Spleen (tissue), 11 donors: ENCODE measurements at regions not wholly inside any gene's neighbourhood (a gene's known extent, or its start where the extent isn't known, plus 50 kb on each side); places are given as distances from the start of the nearest gene placed in this dataset.
"Not testable (repeated sequence)": the region's sequence is repeated elsewhere in the genome, so short reads cannot be mapped to it uniquely, and the experiment has no call there.

Source experiments
- DNase-seq: peaks from one replicate; pipeline ENCODE4 v3.0.0-alpha.2; 2020
- H3K27ac ChIP-seq, 8 donors: fragments of 200-600 bp; sonication (generic) in 7 of 8; 1 replicate in 4 of 8; 2 replicates in 4 of 8; pipeline versions ENCODE4 v1.5.0 to v1.8.0; 2016 to 2021; ENCODE audit warnings: inconsistent platforms in 4 of 8, mild to moderate bottlenecking in 4 of 8, moderate library complexity in 1 of 8
- H3K27me3 ChIP-seq, 7 donors: fragments of 200-600 bp; sonication (generic) in 6 of 7; replicated peaks in 1 of 7; 1 replicate in 4 of 7; 2 replicates in 3 of 7; pipeline versions ENCODE4 v1.5.0 to v1.8.0; 2016 to 2021; ENCODE audit warnings: inconsistent platforms in 3 of 7, mild to moderate bottlenecking in 1 of 7
- H3K36me3 ChIP-seq, 6 donors: fragments of 200-600 bp; sonication (generic) in 5 of 6; 1 replicate in 4 of 6; 2 replicates in 2 of 6; pipeline versions ENCODE4 v1.5.0 to v1.8.0; 2016 to 2021; ENCODE audit warnings: inconsistent platforms in 2 of 6
- H3K4me1 ChIP-seq, 6 donors: fragments of 200-600 bp; sonication (generic) in 5 of 6; 1 replicate in 3 of 6; 2 replicates in 3 of 6; pipeline versions ENCODE4 v1.5.0 to v1.8.0; 2016 to 2021; ENCODE audit warnings: inconsistent platforms in 3 of 6
- H3K4me3 ChIP-seq, 8 donors: fragments of 200-600 bp; sonication (generic) in 7 of 8; 1 replicate in 4 of 8; 2 replicates in 4 of 8; pipeline versions ENCODE4 v1.5.0 to v1.8.0; 2016 to 2021; ENCODE audit warnings: inconsistent platforms in 4 of 8, mild to moderate bottlenecking in 4 of 8, moderate library complexity in 2 of 8
- H3K9me3 ChIP-seq, 8 donors: fragments of 200-600 bp; sonication (generic) in 7 of 8; 1 replicate in 4 of 8; 2 replicates in 4 of 8; pipeline versions ENCODE4 v1.5.0 to v1.8.0; 2016 to 2021; ENCODE audit warnings: inconsistent platforms in 4 of 8
- POLR2A ChIP-seq, 3 donors: fragments of 450-650 bp; IDR thresholded peaks; one replicate each; pipeline ENCODE4 v1.5.1; 2017; ENCODE audit warnings: antibody characterized with exemption in 3 of 3, mild to moderate bottlenecking in 1 of 3
- POLR2AphosphoS5 ChIP-seq, 3 donors: sonication (generic); formaldehyde crosslinking; IDR thresholded peaks; one replicate each; pipeline ENCODE4 v1.5.1; 2017; ENCODE audit warnings: antibody characterized with exemption in 3 of 3
- WGBS, 5 donors: extraction: QIAGEN DNeasy Blood & Tissue Kit in 3 of 5; methylation state at CpG; one replicate each; pipeline versions ENCODE4 v1.1.5 to v1.1.7; 2013 to 2018; 5-methylcytosine and 5-hydroxymethylcytosine counted together
- intact Hi-C: fragments of 100-400 bp; cut with DNase I; formaldehyde crosslinking; loops from one replicate; pipeline ENCODE4 v1.15.0; 2023; ENCODE audit warnings: low total_unique reads
- TF ChIP-seq, protein P1 (sequence below), 11 experiments: fragments of 200-600 bp in 7 of 11; fragments of 450-650 bp in 4 of 11; sonication (generic) in 4 of 11; IDR thresholded peaks in 8 of 11; conservative IDR thresholded peaks in 3 of 11; 1 replicate in 7 of 11; 2 replicates in 4 of 11; pipeline versions ENCODE4 v1.4.0 to v1.8.0; 2016 to 2021; ENCODE audit warnings: antibody characterized with exemption in 11 of 11, inconsistent platforms in 4 of 11, mild to moderate bottlenecking in 1 of 11
- donor health status: healthy with polysubstance abuse.
- donor health status: DM: no; HTN: no; CAD: no; lungs with moderate emphysema.
- donor health status: DM: no; HTN: no; CAD: no.
- donor health status: Bipolar disorder and iron deficiency.
- donor health status: healthy.
- donor health status: DM: no; HTN: no; CAD: no.
- donor health status: DM: yes; HTN: yes; CAD: no.

DNA sequence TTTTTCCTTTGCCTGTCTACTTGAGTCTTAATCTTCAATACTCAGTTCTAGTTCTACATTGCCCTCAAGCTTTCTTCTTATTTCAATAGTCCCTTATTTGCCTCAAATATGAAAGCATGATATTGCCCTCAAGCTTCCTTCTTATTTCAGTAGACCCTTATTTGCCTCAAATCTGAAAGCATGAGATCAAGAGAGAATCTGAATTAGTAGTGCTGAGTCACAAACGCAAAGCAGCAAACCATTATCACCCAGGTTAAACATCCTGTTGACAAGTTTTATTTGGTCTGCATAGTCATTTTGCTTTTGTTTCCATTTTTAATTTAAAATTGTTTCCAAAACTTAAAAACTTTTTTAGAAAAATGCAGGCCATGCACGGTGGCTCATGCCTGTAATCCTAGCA is 583.3 kb upstream of the FSHR start:
- 64 to 77% (median 72%) methylated on average over 2 of the region's 2 CpGs for whole genome bisulfite sequencing, 5 donors
- intact Hi-C loops: no loop called here
- TF ChIP-seq POLR2A (IDR thresholded peaks at IDR 0.05) (no peak), POLR2AphosphoS5 (IDR thresholded peaks at IDR 0.05) (no peak)
- TF ChIP-seq, protein P1, sequence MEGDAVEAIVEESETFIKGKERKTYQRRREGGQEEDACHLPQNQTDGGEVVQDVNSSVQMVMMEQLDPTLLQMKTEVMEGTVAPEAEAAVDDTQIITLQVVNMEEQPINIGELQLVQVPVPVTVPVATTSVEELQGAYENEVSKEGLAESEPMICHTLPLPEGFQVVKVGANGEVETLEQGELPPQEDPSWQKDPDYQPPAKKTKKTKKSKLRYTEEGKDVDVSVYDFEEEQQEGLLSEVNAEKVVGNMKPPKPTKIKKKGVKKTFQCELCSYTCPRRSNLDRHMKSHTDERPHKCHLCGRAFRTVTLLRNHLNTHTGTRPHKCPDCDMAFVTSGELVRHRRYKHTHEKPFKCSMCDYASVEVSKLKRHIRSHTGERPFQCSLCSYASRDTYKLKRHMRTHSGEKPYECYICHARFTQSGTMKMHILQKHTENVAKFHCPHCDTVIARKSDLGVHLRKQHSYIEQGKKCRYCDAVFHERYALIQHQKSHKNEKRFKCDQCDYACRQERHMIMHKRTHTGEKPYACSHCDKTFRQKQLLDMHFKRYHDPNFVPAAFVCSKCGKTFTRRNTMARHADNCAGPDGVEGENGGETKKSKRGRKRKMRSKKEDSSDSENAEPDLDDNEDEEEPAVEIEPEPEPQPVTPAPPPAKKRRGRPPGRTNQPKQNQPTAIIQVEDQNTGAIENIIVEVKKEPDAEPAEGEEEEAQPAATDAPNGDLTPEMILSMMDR (IDR thresholded peaks at IDR 0.05 in 8 of 11, conservative IDR thresholded peaks at IDR 0.05 in 3 of 11): no peak
- Histone ChIP-seq H3K4me3 (no peak overlapping the region), H3K4me1 (no peaks in the 10 kb centered on the region), H3K27me3 (no peaks in the 10 kb centered on the region), H3K27ac (no peak overlapping the region), H3K36me3 (no peaks in the 10 kb centered on the region), H3K9me3 (peaks cover 0 to 13% (median 9%) of the 10 kb centered on the region in 8 donors)
- no peak for DNase-seq

DNA sequence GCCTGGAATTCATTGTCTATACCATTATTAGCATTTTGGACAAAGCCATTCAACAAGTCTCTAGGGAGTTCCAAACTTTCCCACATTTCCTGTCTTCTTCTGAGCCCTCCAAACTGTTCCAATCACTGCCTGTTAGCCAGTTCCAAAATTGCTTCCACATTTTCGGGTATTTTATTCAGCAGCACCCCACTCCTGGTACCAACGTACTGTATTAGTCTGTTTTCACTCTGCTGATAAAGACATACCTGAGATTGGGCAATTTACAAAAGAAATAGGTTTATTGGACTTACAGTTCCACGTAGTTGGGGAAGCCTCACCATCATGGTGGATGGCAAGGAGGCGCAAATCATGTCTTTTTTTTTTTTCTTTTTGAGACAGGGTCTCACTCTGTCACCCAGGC is 578.6 kb upstream of the FSHR start:
- H3K27ac ChIP-seq, H3K36me3 ChIP-seq, DNase-seq, H3K4me3 ChIP-seq, H3K4me1 ChIP-seq, intact Hi-C loops, H3K27me3 ChIP-seq: not testable (repeated sequence)
- 69 to 87% (median 85%) methylated on average over 4 of the region's 4 CpGs for WGBS, 5 donors
- H3K9me3 ChIP-seq: peaks cover 0 to 24% (median 18%) of the 10 kb centered on the region in 8 donors

DNA sequence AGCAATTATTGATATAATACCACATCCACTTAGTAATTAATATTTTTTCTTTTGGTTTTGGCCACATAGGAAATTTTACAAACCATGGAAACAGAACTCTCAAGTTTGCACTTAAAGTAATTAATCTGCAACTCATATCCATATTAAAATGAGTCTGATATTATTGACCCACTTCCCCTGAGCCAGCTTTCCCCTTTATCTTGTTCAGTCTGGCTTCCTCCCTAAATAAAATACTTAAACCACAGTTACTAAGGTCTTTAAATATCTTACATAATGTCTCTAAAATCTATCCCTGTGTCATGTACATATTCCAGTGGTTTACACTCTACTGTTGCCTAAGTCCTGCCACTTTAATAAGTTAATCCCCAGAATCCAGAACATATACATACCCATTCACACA is 564.9 kb upstream of the FSHR start:
- Histone ChIP-seq H3K27ac (no peak overlapping the region), H3K4me1 (no peaks in the 10 kb centered on the region), H3K27me3 (peaks cover 0 to 5% (median 0%) of the 10 kb centered on the region in 7 donors), H3K36me3 (no peaks in the 10 kb centered on the region), H3K4me3 (no peak overlapping the region), H3K9me3 (peaks cover 0 to 4% (median 1%) of the 10 kb centered on the region in 8 donors)
- intact Hi-C loops: no loop called here
- TF ChIP-seq POLR2AphosphoS5 (IDR thresholded peaks at IDR 0.05) (no peak), POLR2A (IDR thresholded peaks at IDR 0.05) (no peak)
- TF ChIP-seq, protein P1 (IDR thresholded peaks at IDR 0.05 in 8 of 11, conservative IDR thresholded peaks at IDR 0.05 in 3 of 11): no peak
- DNase-seq: no peak

DNA sequence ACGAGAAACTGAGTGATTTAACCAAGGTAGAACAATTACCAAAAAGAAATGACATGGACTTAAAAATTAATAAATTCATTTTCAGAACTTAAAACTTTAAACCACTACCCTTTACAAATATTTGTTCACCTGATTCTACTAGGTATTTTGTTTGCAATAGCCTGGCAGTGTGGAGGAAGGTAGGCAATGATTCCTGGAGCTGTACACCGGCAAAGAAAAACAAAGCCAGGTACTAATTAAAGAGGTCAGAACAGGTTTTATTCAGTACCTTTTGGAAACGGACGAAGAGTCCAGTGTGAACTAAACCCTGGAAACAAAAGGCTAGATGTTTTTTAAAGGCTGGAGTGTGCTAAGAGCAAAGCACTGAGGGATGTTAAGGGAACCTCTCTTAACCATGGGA is 561.3 kb upstream of the FSHR start:
- no peaks in the 10 kb centered on the region for H3K27me3 ChIP-seq
- TF ChIP-seq, protein P1 (IDR thresholded peaks at IDR 0.05 in 8 of 11, conservative IDR thresholded peaks at IDR 0.05 in 3 of 11): no peak
- no peak for TF ChIP-seq POLR2AphosphoS5 (IDR thresholded peaks at IDR 0.05)
- TF ChIP-seq POLR2A (IDR thresholded peaks at IDR 0.05): no peak
- no peaks in the 10 kb centered on the region for H3K4me1 ChIP-seq
- peaks cover 0 to 8% (median 1%) of the 10 kb centered on the region in 8 donors for H3K9me3 ChIP-seq
- no peak for DNase-seq
- no peak overlapping the region for H3K4me3 ChIP-seq
- no peak overlapping the region for H3K27ac ChIP-seq
- 81 to 94% (median 86%) methylated on average over 4 of the region's 4 CpGs for WGBS, 5 donors
- intact Hi-C loops: no loop called here
- no peaks in the 10 kb centered on the region for H3K36me3 ChIP-seq

DNA sequence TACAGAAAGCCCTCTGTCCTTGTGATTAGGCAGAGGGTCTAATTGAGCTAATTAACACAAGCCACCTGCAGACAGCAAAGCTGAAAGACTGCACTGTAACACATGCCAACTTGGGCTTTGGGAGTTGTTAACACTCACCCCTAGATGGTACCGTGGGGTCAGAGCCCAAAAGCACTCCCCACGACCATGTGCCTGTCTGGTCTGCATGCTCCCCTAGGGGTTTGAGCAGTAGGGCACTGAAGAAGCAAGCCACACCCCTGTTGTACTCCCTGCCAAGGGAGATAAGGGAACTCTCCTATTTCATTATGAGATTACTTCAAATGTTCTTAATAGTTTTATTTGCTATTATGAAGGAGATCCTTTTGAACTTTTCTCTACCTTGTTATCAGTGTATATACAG is 560.1 kb upstream of the FSHR start:
- Histone ChIP-seq H3K27me3 (no peaks in the 10 kb centered on the region), H3K4me1 (no peaks in the 10 kb centered on the region), H3K27ac (no peak overlapping the region), H3K4me3 (no peak overlapping the region), H3K36me3 (no peaks in the 10 kb centered on the region), H3K9me3 (peaks cover 0 to 8% (median 1%) of the 10 kb centered on the region in 8 donors)
- 43 to 79% (median 64%) methylated on average over 2 of the region's 2 CpGs for WGBS, 5 donors
- no peak for DNase-seq
- no peak for TF ChIP-seq POLR2AphosphoS5 (IDR thresholded peaks at IDR 0.05)
- TF ChIP-seq, protein P1 (IDR thresholded peaks at IDR 0.05 in 8 of 11, conservative IDR thresholded peaks at IDR 0.05 in 3 of 11): no peak
- TF ChIP-seq POLR2A (IDR thresholded peaks at IDR 0.05): no peak
- intact Hi-C loops: no loop called here
